ENCODE measurements at regions not wholly inside any gene's neighbourhood (a gene's known extent, or its start where the extent isn't known, plus 50 kb on each side); places are given as distances from the start of the nearest gene placed in this dataset.

- H3K9me3 ChIP-seq (ENCODE audit: control insufficient read depth, low read length) = no peaks in the 10 kb centered on the region
- no peaks in the 10 kb centered on the region for H3K36me3 ChIP-seq (ENCODE audit: control insufficient read depth, insufficient read depth, low read length, severe bottlenecking)
- no peak overlapping the region for H3K9ac ChIP-seq (ENCODE audit: low read length)
- H3K4me1 ChIP-seq (ENCODE audit: control insufficient read depth, insufficient read depth, low read length) = no peaks in the 10 kb centered on the region
- H3K27me3 ChIP-seq (replicated peaks; ENCODE audit: control insufficient read depth, insufficient read depth, low read length) = peaks cover 27% of the 10 kb centered on the region
- H3K4me3 ChIP-seq (ENCODE audit: low read length) = no peak overlapping the region
- DNase-seq (ENCODE audit: low read depth) = no peak
These were observed 79.7 kb upstream of the SNRK start for GRCh38 chr3:43206632-43207031.

GRCh38 chr3:43206105-43206504 lies 80.2 kb upstream of the SNRK start:
- no peak for DNase-seq (ENCODE audit: low read depth)
- Histone ChIP-seq H3K9me3 (ENCODE audit: control insufficient read depth, low read length) (no peaks in the 10 kb centered on the region), H3K9ac (ENCODE audit: low read length) (no peak overlapping the region), H3K4me3 (ENCODE audit: low read length) (no peak overlapping the region), H3K4me1 (ENCODE audit: control insufficient read depth, insufficient read depth, low read length) (no peaks in the 10 kb centered on the region), H3K36me3 (ENCODE audit: control insufficient read depth, insufficient read depth, low read length, severe bottlenecking) (no peaks in the 10 kb centered on the region), H3K27me3 (replicated peaks; ENCODE audit: control insufficient read depth, insufficient read depth, low read length) (peaks cover 27% of the 10 kb centered on the region)

- no peak overlapping the region for H3K9ac ChIP-seq (ENCODE audit: low read length)
- H3K9me3 ChIP-seq (ENCODE audit: control insufficient read depth, low read length) = peaks cover 16% of the 10 kb centered on the region
- no peak overlapping the region for H3K4me3 ChIP-seq (ENCODE audit: low read length)
- DNase-seq (ENCODE audit: low read depth) = peak; percentile 91
- no peaks in the 10 kb centered on the region for H3K4me1 ChIP-seq (ENCODE audit: control insufficient read depth, insufficient read depth, low read length)
- H3K36me3 ChIP-seq (ENCODE audit: control insufficient read depth, insufficient read depth, low read length, severe bottlenecking) = no peaks in the 10 kb centered on the region
- peaks cover 40% of the 10 kb centered on the region for H3K27me3 ChIP-seq (replicated peaks; ENCODE audit: control insufficient read depth, insufficient read depth, low read length)
These were observed 83.3 kb upstream of the SNRK start for GRCh38 chr3:43203022-43203421.

- H3K9me3 ChIP-seq (ENCODE audit: control insufficient read depth, low read length) = peaks cover 16% of the 10 kb centered on the region
- H3K4me3 ChIP-seq (ENCODE audit: low read length) = no peak overlapping the region
- H3K4me1 ChIP-seq (ENCODE audit: control insufficient read depth, insufficient read depth, low read length) = no peaks in the 10 kb centered on the region
- DNase-seq (ENCODE audit: low read depth) = no peak
- no peaks in the 10 kb centered on the region for H3K36me3 ChIP-seq (ENCODE audit: control insufficient read depth, insufficient read depth, low read length, severe bottlenecking)
- H3K9ac ChIP-seq (ENCODE audit: low read length) = no peak overlapping the region
- H3K27me3 ChIP-seq (replicated peaks; ENCODE audit: control insufficient read depth, insufficient read depth, low read length) = peaks cover 50% of the 10 kb centered on the region
These were observed 84.8 kb upstream of the SNRK start for GRCh38 chr3:43201581-43201980.

- Histone ChIP-seq H3K4me3 (ENCODE audit: low read length) (no peak overlapping the region), H3K9me3 (ENCODE audit: control insufficient read depth, low read length) (peaks cover 16% of the 10 kb centered on the region), H3K27me3 (replicated peaks; ENCODE audit: control insufficient read depth, insufficient read depth, low read length) (peaks cover 58% of the 10 kb centered on the region), H3K9ac (ENCODE audit: low read length) (no peak overlapping the region), H3K4me1 (ENCODE audit: control insufficient read depth, insufficient read depth, low read length) (no peaks in the 10 kb centered on the region), H3K36me3 (ENCODE audit: control insufficient read depth, insufficient read depth, low read length, severe bottlenecking) (no peaks in the 10 kb centered on the region)
- DNase-seq (ENCODE audit: low read depth) = no peak
These were observed 86.6 kb upstream of the SNRK start for GRCh38 chr3:43199645-43200306.

- Histone ChIP-seq H3K9me3 (ENCODE audit: control insufficient read depth, low read length) (peaks cover 16% of the 10 kb centered on the region), H3K27me3 (replicated peaks; ENCODE audit: control insufficient read depth, insufficient read depth, low read length) (peaks cover 62% of the 10 kb centered on the region), H3K36me3 (ENCODE audit: control insufficient read depth, insufficient read depth, low read length, severe bottlenecking) (no peaks in the 10 kb centered on the region), H3K9ac (ENCODE audit: low read length) (no peak overlapping the region), H3K4me1 (ENCODE audit: control insufficient read depth, insufficient read depth, low read length) (no peaks in the 10 kb centered on the region), H3K4me3 (ENCODE audit: low read length) (no peak overlapping the region)
- DNase-seq (ENCODE audit: low read depth) = no peak
These were observed 87.3 kb upstream of the SNRK start for GRCh38 chr3:43198791-43199644.

GRCh38 chr3:43198301-43198700 lies 88.0 kb upstream of the SNRK start:
- no peak for DNase-seq (ENCODE audit: low read depth)
- no peaks in the 10 kb centered on the region for H3K36me3 ChIP-seq (ENCODE audit: control insufficient read depth, insufficient read depth, low read length, severe bottlenecking)
- no peak overlapping the region for H3K9ac ChIP-seq (ENCODE audit: low read length)
- H3K4me3 ChIP-seq (ENCODE audit: low read length) = no peak overlapping the region
- H3K27me3 ChIP-seq (replicated peaks; ENCODE audit: control insufficient read depth, insufficient read depth, low read length) = peaks cover 61% of the 10 kb centered on the region
- peaks cover 16% of the 10 kb centered on the region for H3K9me3 ChIP-seq (ENCODE audit: control insufficient read depth, low read length)
- H3K4me1 ChIP-seq (ENCODE audit: control insufficient read depth, insufficient read depth, low read length) = no peaks in the 10 kb centered on the region

- Histone ChIP-seq H3K9me3 (ENCODE audit: control insufficient read depth, low read length) (peaks cover 16% of the 10 kb centered on the region), H3K27me3 (replicated peaks; ENCODE audit: control insufficient read depth, insufficient read depth, low read length) (peaks cover 62% of the 10 kb centered on the region), H3K4me3 (ENCODE audit: low read length) (no peak overlapping the region), H3K9ac (ENCODE audit: low read length) (no peak overlapping the region), H3K4me1 (ENCODE audit: control insufficient read depth, insufficient read depth, low read length) (no peaks in the 10 kb centered on the region), H3K36me3 (ENCODE audit: control insufficient read depth, insufficient read depth, low read length, severe bottlenecking) (no peaks in the 10 kb centered on the region)
- no peak for DNase-seq (ENCODE audit: low read depth)
These were observed 89.2 kb upstream of the SNRK start for GRCh38 chr3:43197181-43197580.

GRCh38 chr3:43196721-43197120 lies 89.6 kb upstream of the SNRK start:
- no peaks in the 10 kb centered on the region for H3K4me1 ChIP-seq (ENCODE audit: control insufficient read depth, insufficient read depth, low read length)
- no peak overlapping the region for H3K9ac ChIP-seq (ENCODE audit: low read length)
- H3K4me3 ChIP-seq (ENCODE audit: low read length) = no peak overlapping the region
- no peak for DNase-seq (ENCODE audit: low read depth)
- H3K36me3 ChIP-seq (ENCODE audit: control insufficient read depth, insufficient read depth, low read length, severe bottlenecking) = no peaks in the 10 kb centered on the region
- peaks cover 62% of the 10 kb centered on the region for H3K27me3 ChIP-seq (replicated peaks; ENCODE audit: control insufficient read depth, insufficient read depth, low read length)
- peaks cover 16% of the 10 kb centered on the region for H3K9me3 ChIP-seq (ENCODE audit: control insufficient read depth, low read length)

GRCh38 chr3:43195115-43195498 lies 89.2 kb upstream of the POMGNT2 start:
- H3K4me3 ChIP-seq (ENCODE audit: low read length) = no peak overlapping the region
- peaks cover 50% of the 10 kb centered on the region for H3K27me3 ChIP-seq (replicated peaks; ENCODE audit: control insufficient read depth, insufficient read depth, low read length)
- peaks cover 13% of the 10 kb centered on the region for H3K9me3 ChIP-seq (ENCODE audit: control insufficient read depth, low read length)
- no peak overlapping the region for H3K9ac ChIP-seq (ENCODE audit: low read length)
- no peaks in the 10 kb centered on the region for H3K4me1 ChIP-seq (ENCODE audit: control insufficient read depth, insufficient read depth, low read length)
- DNase-seq (ENCODE audit: low read depth) = no peak
- no peaks in the 10 kb centered on the region for H3K36me3 ChIP-seq (ENCODE audit: control insufficient read depth, insufficient read depth, low read length, severe bottlenecking)

GRCh38 chr3:43194490-43195114 lies 88.7 kb upstream of the POMGNT2 start:
- Histone ChIP-seq H3K4me3 (ENCODE audit: low read length) (no peak overlapping the region), H3K9ac (ENCODE audit: low read length) (no peak overlapping the region), H3K9me3 (ENCODE audit: control insufficient read depth, low read length) (peaks cover 8% of the 10 kb centered on the region), H3K27me3 (replicated peaks; ENCODE audit: control insufficient read depth, insufficient read depth, low read length) (peaks cover 45% of the 10 kb centered on the region), H3K36me3 (ENCODE audit: control insufficient read depth, insufficient read depth, low read length, severe bottlenecking) (no peaks in the 10 kb centered on the region), H3K4me1 (ENCODE audit: control insufficient read depth, insufficient read depth, low read length) (no peaks in the 10 kb centered on the region)
- no peak for DNase-seq (ENCODE audit: low read depth)

Data from adipocyte (in vitro differentiated cells).